ENCODE measurements at regions not wholly inside any gene's neighbourhood (a gene's known extent, or its start where the extent isn't known, plus 50 kb on each side); places are given as distances from the start of the nearest gene placed in this dataset.

GRCh38 chr1:4268889-4269284 lies 368.8 kb upstream of the C1orf174 start:
- no peak for TF ChIP-seq EZH2 (IDR thresholded peaks at IDR 0.05; ENCODE audit: borderline replicate concordance, low read depth, low read length, severe bottlenecking)
- no peak for TF ChIP-seq CTCF (IDR thresholded peaks at IDR 0.05; ENCODE audit: borderline replicate concordance, extremely low read depth, low read length, poor library complexity, severe bottlenecking)
- Histone ChIP-seq H3K36me3 (ENCODE audit: insufficient read depth, low read length) (no peaks in the 10 kb centered on the region), H3K79me2 (ENCODE audit: insufficient read depth, low read length) (no peaks in the 10 kb centered on the region), H3K9ac (ENCODE audit: low read depth, low read length) (no peak overlapping the region), H2AFZ (ENCODE audit: low read depth, low read length) (no peak overlapping the region), H4K20me1 (ENCODE audit: insufficient read depth, low read length) (peaks cover 8% of the 10 kb centered on the region), H3K4me3 (ENCODE audit: low read depth in 1 of 2, low read length in 2 of 2) (no peak overlapping the region), H3K9me3 (ENCODE audit: insufficient read depth, low read length, severe bottlenecking) (no peaks in the 10 kb centered on the region), H3K4me1 (ENCODE audit: insufficient read depth, low read length) (peaks cover 15% of the 10 kb centered on the region), H3K27ac (ENCODE audit: low read length) (no peak overlapping the region), H3K4me2 (ENCODE audit: insufficient read depth, low read length) (no peak overlapping the region), H3K27me3 (ENCODE audit: insufficient read depth, low read length, poor library complexity) (no peaks in the 10 kb centered on the region)
- ATAC-seq (ENCODE audit: insufficient read depth, low read depth) (no peak), DNase-seq (no peak)

GRCh38 chr1:4269330-4269729 lies 369.3 kb upstream of the C1orf174 start:
- Histone ChIP-seq H3K27ac (ENCODE audit: low read length) (no peak overlapping the region), H4K20me1 (ENCODE audit: insufficient read depth, low read length) (peaks cover 8% of the 10 kb centered on the region), H3K79me2 (ENCODE audit: insufficient read depth, low read length) (no peaks in the 10 kb centered on the region), H3K4me3 (ENCODE audit: low read depth in 1 of 2, low read length in 2 of 2) (no peak overlapping the region), H3K4me1 (ENCODE audit: insufficient read depth, low read length) (peaks cover 15% of the 10 kb centered on the region), H3K9ac (ENCODE audit: low read depth, low read length) (no peak overlapping the region), H3K9me3 (ENCODE audit: insufficient read depth, low read length, severe bottlenecking) (no peaks in the 10 kb centered on the region), H2AFZ (ENCODE audit: low read depth, low read length) (no peak overlapping the region), H3K4me2 (ENCODE audit: insufficient read depth, low read length) (no peak overlapping the region), H3K27me3 (ENCODE audit: insufficient read depth, low read length, poor library complexity) (no peaks in the 10 kb centered on the region), H3K36me3 (ENCODE audit: insufficient read depth, low read length) (no peaks in the 10 kb centered on the region)
- TF ChIP-seq CTCF (IDR thresholded peaks at IDR 0.05; ENCODE audit: borderline replicate concordance, extremely low read depth, low read length, poor library complexity, severe bottlenecking) (no peak), EZH2 (IDR thresholded peaks at IDR 0.05; ENCODE audit: borderline replicate concordance, low read depth, low read length, severe bottlenecking) (no peak)
- DNase-seq (no peak), ATAC-seq (ENCODE audit: insufficient read depth, low read depth) (no peak)

GRCh38 chr1:4269952-4270570 lies 370.0 kb upstream of the C1orf174 start:
- Histone ChIP-seq H3K4me3 (ENCODE audit: low read depth in 1 of 2, low read length in 2 of 2) (no peak overlapping the region), H3K36me3 (ENCODE audit: insufficient read depth, low read length) (no peaks in the 10 kb centered on the region), H3K4me1 (ENCODE audit: insufficient read depth, low read length) (peaks cover 15% of the 10 kb centered on the region), H3K9ac (ENCODE audit: low read depth, low read length) (no peak overlapping the region), H3K27me3 (ENCODE audit: insufficient read depth, low read length, poor library complexity) (no peaks in the 10 kb centered on the region), H3K4me2 (ENCODE audit: insufficient read depth, low read length) (no peak overlapping the region), H3K79me2 (ENCODE audit: insufficient read depth, low read length) (no peaks in the 10 kb centered on the region), H4K20me1 (ENCODE audit: insufficient read depth, low read length) (peaks cover 8% of the 10 kb centered on the region), H2AFZ (ENCODE audit: low read depth, low read length) (no peak overlapping the region), H3K27ac (ENCODE audit: low read length) (no peak overlapping the region), H3K9me3 (ENCODE audit: insufficient read depth, low read length, severe bottlenecking) (no peaks in the 10 kb centered on the region)
- DNase-seq (no peak), ATAC-seq (ENCODE audit: insufficient read depth, low read depth) (no peak)
- TF ChIP-seq EZH2 (IDR thresholded peaks at IDR 0.05; ENCODE audit: borderline replicate concordance, low read depth, low read length, severe bottlenecking) (no peak), CTCF (IDR thresholded peaks at IDR 0.05; ENCODE audit: borderline replicate concordance, extremely low read depth, low read length, poor library complexity, severe bottlenecking) (no peak)

Data from DND-41 (cell line).